GM23338 (cell line): ENCODE measurements at regions not wholly inside any gene's neighbourhood (a gene's known extent, or its start where the extent isn't known, plus 50 kb on each side); places are given as distances from the start of the nearest gene placed in this dataset.

Source experiments
- ATAC-seq: fragments of 200-7000 bp; cut with Tn5 transposase; 3 replicates; pipeline ENCODE4 v1.9.1; 2020
- DNase-seq: peaks from one replicate; pipeline ENCODE4 v3.0.0-alpha.2; 2015; ENCODE audit warnings: low spot score
- H2AFZ ChIP-seq: fragments of 200-600 bp; sonication (generic); 2 replicates; pipeline ENCODE4 v1.8.0; 2016; ENCODE audit warnings: antibody characterized with exemption, mild to moderate bottlenecking, moderate library complexity
- H3F3A ChIP-seq: fragments of 200-600 bp; sonication (generic); replicated peaks from 2 replicates; pipeline ENCODE4 v1.8.0; 2017; ENCODE audit warnings: antibody characterized with exemption, mixed run types, low read depth
- H3K27ac ChIP-seq: fragments of 200-600 bp; sonication (generic); 2 replicates; pipeline ENCODE4 v1.6.1; 2016; ENCODE audit warnings: low read depth
- H3K27me3 ChIP-seq: fragments of 200-600 bp; sonication (generic); 2 replicates; pipeline ENCODE4 v1.8.0; 2016; ENCODE audit warnings: mild to moderate bottlenecking, mixed run types, moderate library complexity; ENCODE audit not compliant: insufficient read depth
- H3K36me3 ChIP-seq: fragments of 200-600 bp; sonication (generic); 2 replicates; pipeline ENCODE4 v1.8.0; 2016; ENCODE audit warnings: mild to moderate bottlenecking; ENCODE audit not compliant: insufficient read depth
- H3K4me1 ChIP-seq: fragments of 200-600 bp; sonication (generic); 2 replicates; pipeline ENCODE4 v1.8.0; 2016; ENCODE audit warnings: mild to moderate bottlenecking, moderate library complexity; ENCODE audit not compliant: insufficient read depth
- H3K4me2 ChIP-seq: fragments of 200-600 bp; sonication (generic); 2 replicates; pipeline ENCODE4 v1.7.1; 2017; ENCODE audit warnings: mixed run types
- H3K4me3 ChIP-seq: fragments of 200-600 bp; sonication (generic); 2 replicates; pipeline ENCODE4 v1.6.1; 2016; ENCODE audit warnings: mixed run types
- H3K79me2 ChIP-seq: fragments of 200-600 bp; sonication (generic); replicated peaks from 2 replicates; pipeline ENCODE4 v1.8.0; 2017; ENCODE audit warnings: mild to moderate bottlenecking; ENCODE audit not compliant: insufficient read depth
- H3K9me2 ChIP-seq: fragments of 200-600 bp; sonication (generic); 2 replicates; pipeline ENCODE4 v1.8.0; 2017; ENCODE audit not compliant: insufficient read depth
- H4K20me1 ChIP-seq: fragments of 200-600 bp; sonication (generic); replicated peaks from 2 replicates; pipeline ENCODE4 v1.8.0; 2017; ENCODE audit warnings: mild to moderate bottlenecking; ENCODE audit not compliant: insufficient read depth
- H3K27ac Mint-ChIP-seq: 2 replicates; pipeline ENCODE4 v1.8.0; 2020; ENCODE audit warnings: inconsistent platforms, mild to moderate bottlenecking, moderate library complexity, mixed read lengths
- H3K27me3 Mint-ChIP-seq: 3 replicates; pipeline ENCODE4 v1.8.0; 2022; ENCODE audit warnings: low read depth, mild to moderate bottlenecking, moderate library complexity, mixed read lengths, inconsistent platforms; ENCODE audit not compliant: insufficient read depth, poor library complexity
- H3K36me3 Mint-ChIP-seq: 3 replicates; pipeline ENCODE4 v1.8.0; 2021; ENCODE audit warnings: low read depth, mild to moderate bottlenecking, inconsistent platforms, moderate library complexity, mixed read lengths
- H3K4me1 Mint-ChIP-seq: 3 replicates; pipeline ENCODE4 v1.8.0; 2020; ENCODE audit warnings: mild to moderate bottlenecking, inconsistent platforms, mixed read lengths
- H3K4me3 Mint-ChIP-seq: 3 replicates; pipeline ENCODE4 v1.8.0; 2021; ENCODE audit warnings: moderate library complexity, mild to moderate bottlenecking, inconsistent platforms, mixed read lengths
- H3K9me3 Mint-ChIP-seq: 3 replicates; pipeline ENCODE4 v1.8.0; 2020; ENCODE audit warnings: moderate library complexity, mild to moderate bottlenecking, inconsistent platforms, mixed read lengths
- EZH2 ChIP-seq: fragments of 200-600 bp; sonication (generic); IDR thresholded peaks from one replicate; pipeline ENCODE4 v1.8.0; 2017; ENCODE audit warnings: antibody characterized with exemption, mild to moderate bottlenecking, low read depth; ENCODE audit not compliant: unreplicated experiment
- EZH2phosphoT487 ChIP-seq: fragments of 200-600 bp; sonication (generic); IDR thresholded peaks from one replicate; pipeline ENCODE4 v1.8.1; 2018; ENCODE audit warnings: antibody characterized with exemption; ENCODE audit not compliant: unreplicated experiment
- JUNB ChIP-seq: IDR thresholded peaks from one replicate; pipeline ENCODE4 v1.6.1; 2016; ENCODE audit warnings: antibody characterized with exemption; ENCODE audit not compliant: unreplicated experiment
- NANOG ChIP-seq: IDR thresholded peaks from 2 replicates; pipeline ENCODE4 v1.6.1; 2016; ENCODE audit warnings: antibody characterized with exemption, borderline replicate concordance
- STAT1 ChIP-seq: IDR thresholded peaks from one replicate; pipeline ENCODE4 v1.6.1; 2016; ENCODE audit warnings: antibody characterized with exemption; ENCODE audit not compliant: unreplicated experiment
- ZNF114 ChIP-seq: fragments of 250-450 bp; sonication (Bioruptor Pico); IDR thresholded peaks from 2 replicates; pipeline ENCODE4 v1.5.0; 2020; ENCODE audit warnings: mild to moderate bottlenecking, moderate library complexity
- ZNF331 ChIP-seq: fragments of 250-450 bp; sonication (Bioruptor Pico); IDR thresholded peaks from 2 replicates; pipeline ENCODE4 v1.5.0; 2020; ENCODE audit warnings: low read depth, mild to moderate bottlenecking, moderate library complexity
- TF ChIP-seq, protein P1 (sequence below): IDR thresholded peaks from 2 replicates; pipeline ENCODE4 v1.6.1; 2016; ENCODE audit warnings: antibody characterized with exemption
- TF ChIP-seq, protein P2 (sequence below): IDR thresholded peaks from one replicate; pipeline ENCODE4 v1.6.1; 2018; ENCODE audit warnings: antibody characterized with exemption; ENCODE audit not compliant: unreplicated experiment
- TF ChIP-seq, protein P3 (sequence below), 2 experiments: fragments of 200-600 bp in 1 of 2; sonication (generic) in 1 of 2; conservative IDR thresholded peaks; 2 replicates each; pipeline versions ENCODE4 v1.5.1 to v1.6.1; 2016 to 2017; ENCODE audit warnings: antibody characterized with exemption in 2 of 2, low read depth in 2 of 2, mild to moderate bottlenecking in 2 of 2, moderate library complexity in 1 of 2

DNA sequence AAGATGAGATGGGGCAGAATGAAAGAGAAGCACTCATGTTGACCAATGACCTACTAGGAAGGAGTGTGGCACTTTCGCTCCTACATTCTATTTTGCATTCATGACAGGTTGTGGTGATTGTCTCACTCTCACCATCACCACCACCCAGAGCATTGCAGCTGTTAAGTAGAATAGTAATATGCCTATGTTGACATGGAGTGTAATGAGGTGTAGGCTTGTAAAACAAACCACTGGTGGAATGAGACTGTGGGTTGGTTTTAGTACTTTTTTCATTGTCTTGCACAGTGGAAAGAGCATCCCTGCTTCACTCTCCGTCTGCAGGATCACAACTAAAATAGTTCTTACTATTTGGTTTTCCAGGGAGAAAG, 516.7 kb downstream of the NTRK2 start:
- H3K79me2 ChIP-seq: no peaks in the 10 kb centered on the region
- no peaks in the 10 kb centered on the region for H3K36me3 Mint-ChIP-seq
- no peak overlapping the region for H2AFZ ChIP-seq
- no peak overlapping the region for H3K27ac Mint-ChIP-seq
- ATAC-seq: no peak
- no peaks in the 10 kb centered on the region for H3K36me3 ChIP-seq
- H3K27me3 ChIP-seq: no peaks in the 10 kb centered on the region
- H3K4me1 Mint-ChIP-seq: no peaks in the 10 kb centered on the region; the same call in 2 of the 3 replicates
- DNase-seq: no peak
- TF ChIP-seq, protein P1, sequence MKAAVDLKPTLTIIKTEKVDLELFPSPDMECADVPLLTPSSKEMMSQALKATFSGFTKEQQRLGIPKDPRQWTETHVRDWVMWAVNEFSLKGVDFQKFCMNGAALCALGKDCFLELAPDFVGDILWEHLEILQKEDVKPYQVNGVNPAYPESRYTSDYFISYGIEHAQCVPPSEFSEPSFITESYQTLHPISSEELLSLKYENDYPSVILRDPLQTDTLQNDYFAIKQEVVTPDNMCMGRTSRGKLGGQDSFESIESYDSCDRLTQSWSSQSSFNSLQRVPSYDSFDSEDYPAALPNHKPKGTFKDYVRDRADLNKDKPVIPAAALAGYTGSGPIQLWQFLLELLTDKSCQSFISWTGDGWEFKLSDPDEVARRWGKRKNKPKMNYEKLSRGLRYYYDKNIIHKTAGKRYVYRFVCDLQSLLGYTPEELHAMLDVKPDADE: no peak
- TF ChIP-seq ZNF331 (CRISPR knock-in tag) (no peak), EZH2 (no peak), EZH2phosphoT487 (no peak), JUNB (no peak), ZNF114 (CRISPR knock-in tag) (no peak), STAT1 (no peak), NANOG (no peak)
- TF ChIP-seq, protein P2, sequence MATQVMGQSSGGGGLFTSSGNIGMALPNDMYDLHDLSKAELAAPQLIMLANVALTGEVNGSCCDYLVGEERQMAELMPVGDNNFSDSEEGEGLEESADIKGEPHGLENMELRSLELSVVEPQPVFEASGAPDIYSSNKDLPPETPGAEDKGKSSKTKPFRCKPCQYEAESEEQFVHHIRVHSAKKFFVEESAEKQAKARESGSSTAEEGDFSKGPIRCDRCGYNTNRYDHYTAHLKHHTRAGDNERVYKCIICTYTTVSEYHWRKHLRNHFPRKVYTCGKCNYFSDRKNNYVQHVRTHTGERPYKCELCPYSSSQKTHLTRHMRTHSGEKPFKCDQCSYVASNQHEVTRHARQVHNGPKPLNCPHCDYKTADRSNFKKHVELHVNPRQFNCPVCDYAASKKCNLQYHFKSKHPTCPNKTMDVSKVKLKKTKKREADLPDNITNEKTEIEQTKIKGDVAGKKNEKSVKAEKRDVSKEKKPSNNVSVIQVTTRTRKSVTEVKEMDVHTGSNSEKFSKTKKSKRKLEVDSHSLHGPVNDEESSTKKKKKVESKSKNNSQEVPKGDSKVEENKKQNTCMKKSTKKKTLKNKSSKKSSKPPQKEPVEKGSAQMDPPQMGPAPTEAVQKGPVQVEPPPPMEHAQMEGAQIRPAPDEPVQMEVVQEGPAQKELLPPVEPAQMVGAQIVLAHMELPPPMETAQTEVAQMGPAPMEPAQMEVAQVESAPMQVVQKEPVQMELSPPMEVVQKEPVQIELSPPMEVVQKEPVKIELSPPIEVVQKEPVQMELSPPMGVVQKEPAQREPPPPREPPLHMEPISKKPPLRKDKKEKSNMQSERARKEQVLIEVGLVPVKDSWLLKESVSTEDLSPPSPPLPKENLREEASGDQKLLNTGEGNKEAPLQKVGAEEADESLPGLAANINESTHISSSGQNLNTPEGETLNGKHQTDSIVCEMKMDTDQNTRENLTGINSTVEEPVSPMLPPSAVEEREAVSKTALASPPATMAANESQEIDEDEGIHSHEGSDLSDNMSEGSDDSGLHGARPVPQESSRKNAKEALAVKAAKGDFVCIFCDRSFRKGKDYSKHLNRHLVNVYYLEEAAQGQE: no peak
- TF ChIP-seq, protein P3, sequence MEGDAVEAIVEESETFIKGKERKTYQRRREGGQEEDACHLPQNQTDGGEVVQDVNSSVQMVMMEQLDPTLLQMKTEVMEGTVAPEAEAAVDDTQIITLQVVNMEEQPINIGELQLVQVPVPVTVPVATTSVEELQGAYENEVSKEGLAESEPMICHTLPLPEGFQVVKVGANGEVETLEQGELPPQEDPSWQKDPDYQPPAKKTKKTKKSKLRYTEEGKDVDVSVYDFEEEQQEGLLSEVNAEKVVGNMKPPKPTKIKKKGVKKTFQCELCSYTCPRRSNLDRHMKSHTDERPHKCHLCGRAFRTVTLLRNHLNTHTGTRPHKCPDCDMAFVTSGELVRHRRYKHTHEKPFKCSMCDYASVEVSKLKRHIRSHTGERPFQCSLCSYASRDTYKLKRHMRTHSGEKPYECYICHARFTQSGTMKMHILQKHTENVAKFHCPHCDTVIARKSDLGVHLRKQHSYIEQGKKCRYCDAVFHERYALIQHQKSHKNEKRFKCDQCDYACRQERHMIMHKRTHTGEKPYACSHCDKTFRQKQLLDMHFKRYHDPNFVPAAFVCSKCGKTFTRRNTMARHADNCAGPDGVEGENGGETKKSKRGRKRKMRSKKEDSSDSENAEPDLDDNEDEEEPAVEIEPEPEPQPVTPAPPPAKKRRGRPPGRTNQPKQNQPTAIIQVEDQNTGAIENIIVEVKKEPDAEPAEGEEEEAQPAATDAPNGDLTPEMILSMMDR (conservative IDR thresholded peaks at IDR 0.05; ENCODE audit: low read depth in 2 of 2): no peak
- H3K4me1 ChIP-seq: no peaks in the 10 kb centered on the region
- no peak overlapping the region for H3K4me2 ChIP-seq
- H3K4me3 ChIP-seq: no peak overlapping the region
- no peaks in the 10 kb centered on the region for H4K20me1 ChIP-seq
- no peak overlapping the region for H3K4me3 Mint-ChIP-seq
- no peaks in the 10 kb centered on the region for H3F3A ChIP-seq
- H3K27ac ChIP-seq: no peak overlapping the region
- H3K27me3 Mint-ChIP-seq: peaks cover 2% of the 10 kb centered on the region
- H3K9me2 ChIP-seq: peaks cover 7% of the 10 kb centered on the region; the same call in 1 of the 2 replicates
- no peaks in the 10 kb centered on the region for H3K9me3 Mint-ChIP-seq
